Smooth muscle cell (in vitro differentiated cells): ENCODE measurements at regions not wholly inside any gene's neighbourhood (a gene's known extent, or its start where the extent isn't known, plus 50 kb on each side); places are given as distances from the start of the nearest gene placed in this dataset.

Experiments used
- DNase-seq: peaks from one replicate; lab custom pipeline; 2025; ENCODE audit not compliant: unreplicated experiment; lab: John Stamatoyannopoulos, UW
- H2AFZ ChIP-seq: fragments of 200-600 bp; sonication (generic); 2 replicates; pipeline ENCODE4 v1.6.0; 2016; ENCODE audit warnings: antibody characterized with exemption, low read depth, mild to moderate bottlenecking
- H3F3A ChIP-seq: fragments of 200-600 bp; sonication (generic); 2 replicates; pipeline ENCODE4 v1.6.0; 2017; ENCODE audit warnings: antibody characterized with exemption, low read depth
- H3K27ac ChIP-seq: fragments of 200-600 bp; sonication (generic); 2 replicates; pipeline ENCODE4 v1.5.1; 2016; ENCODE audit warnings: low read depth, mild to moderate bottlenecking
- H3K27me3 ChIP-seq: fragments of 200-600 bp; sonication (generic); 2 replicates; pipeline ENCODE4 v1.6.1; 2016; ENCODE audit warnings: low read depth, mild to moderate bottlenecking
- H3K36me3 ChIP-seq: fragments of 200-600 bp; sonication (generic); 2 replicates; pipeline ENCODE4 v1.5.1; 2016; ENCODE audit warnings: low read depth
- H3K4me1 ChIP-seq: fragments of 200-600 bp; sonication (generic); 2 replicates; pipeline ENCODE4 v1.5.1; 2016; ENCODE audit warnings: low read depth
- H3K4me2 ChIP-seq: fragments of 200-600 bp; sonication (generic); 2 replicates; pipeline ENCODE4 v1.6.0; 2016; ENCODE audit warnings: mild to moderate bottlenecking
- H3K4me3 ChIP-seq: fragments of 200-600 bp; sonication (generic); 2 replicates; pipeline ENCODE4 v1.5.1; 2016; ENCODE audit warnings: mild to moderate bottlenecking
- H3K79me2 ChIP-seq: fragments of 200-600 bp; sonication (generic); 2 replicates; pipeline ENCODE4 v1.6.0; 2016; ENCODE audit warnings: low read depth, mild to moderate bottlenecking
- H3K9ac ChIP-seq: fragments of 200-600 bp; sonication (generic); 2 replicates; pipeline ENCODE4 v1.6.0; 2016; ENCODE audit warnings: low read depth
- H3K9me3 ChIP-seq: fragments of 200-600 bp; sonication (generic); replicated peaks from 2 replicates; pipeline ENCODE4 v1.5.1; 2016; ENCODE audit warnings: low read depth
- H4K20me1 ChIP-seq: fragments of 200-600 bp; sonication (generic); 2 replicates; pipeline ENCODE4 v1.6.0; 2016; ENCODE audit warnings: low read depth
- CTCF ChIP-seq: fragments of 200-600 bp; sonication (generic); IDR thresholded peaks from 2 replicates; pipeline ENCODE4 v1.5.1; 2017; ENCODE audit warnings: borderline replicate concordance, mild to moderate bottlenecking, antibody characterized with exemption; ENCODE audit not compliant: insufficient read depth, poor library complexity, severe bottlenecking
- WGBS: methylation state at CpG from one replicate; pipeline ENCODE4 v1.1.7; 2016; ENCODE audit warnings: low lambda C conversion rate; 5-methylcytosine and 5-hydroxymethylcytosine counted together

- Histone ChIP-seq H3K9me3 (no peaks in the 10 kb centered on the region), H3K4me2 (no peak overlapping the region), H3K27ac (no peak overlapping the region), H2AFZ (no peak overlapping the region), H3K79me2 (no peaks in the 10 kb centered on the region), H3K4me1 (no peaks in the 10 kb centered on the region), H3K4me3 (no peak overlapping the region), H3K36me3 (no peaks in the 10 kb centered on the region), H4K20me1 (no peaks in the 10 kb centered on the region), H3F3A (no peaks in the 10 kb centered on the region), H3K9ac (no peak overlapping the region), H3K27me3 (no peaks in the 10 kb centered on the region)
- no peak for DNase-seq
- 60% methylated on average over 3 of the region's 3 CpGs for WGBS
- TF ChIP-seq CTCF, result no peak
Measured at GRCh38 chr1:55632058-55632457, 416.9 kb upstream of the USP24 start.

DNA sequence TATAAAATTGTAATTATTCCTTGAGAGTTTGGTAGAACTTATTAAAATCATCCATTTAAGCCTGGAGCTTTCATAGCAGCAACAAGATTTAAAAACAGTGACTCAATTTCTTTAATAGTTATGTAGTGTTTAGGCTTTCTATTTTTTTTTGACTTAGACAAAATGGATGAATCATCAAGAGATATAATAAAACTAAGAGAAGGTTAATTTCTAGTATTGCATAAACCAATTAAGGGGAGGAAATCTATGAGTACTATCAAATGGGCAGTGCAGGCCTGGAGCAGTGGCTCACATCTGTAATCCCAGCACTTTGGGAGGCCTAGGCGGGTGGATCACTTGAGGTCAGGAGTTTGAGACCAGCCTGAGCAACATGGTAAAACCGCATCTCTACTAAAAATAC is 416.3 kb upstream of the USP24 start:
- no peak for DNase-seq
- Histone ChIP-seq H3K4me2 (no peak overlapping the region), H3K9ac (no peak overlapping the region), H3K36me3 (no peaks in the 10 kb centered on the region), H3K4me1 (no peaks in the 10 kb centered on the region), H4K20me1 (no peaks in the 10 kb centered on the region), H3K27me3 (no peaks in the 10 kb centered on the region), H2AFZ (no peak overlapping the region), H3F3A (no peaks in the 10 kb centered on the region), H3K4me3 (no peak overlapping the region), H3K27ac (no peak overlapping the region), H3K79me2 (no peaks in the 10 kb centered on the region), H3K9me3 (no peaks in the 10 kb centered on the region)
- TF ChIP-seq CTCF, result no peak
- WGBS, result 77% methylated on average over 2 of the region's 2 CpGs

GRCh38 chr1:55626326-55626725 is 411.2 kb upstream of the USP24 start:
- no peaks in the 10 kb centered on the region for H3K79me2 ChIP-seq
- H3K4me3 ChIP-seq, result no peak overlapping the region
- no peak overlapping the region for H3K4me2 ChIP-seq
- H3K9ac ChIP-seq, result no peak overlapping the region
- no peaks in the 10 kb centered on the region for H3K9me3 ChIP-seq
- H3K27ac ChIP-seq, result no peak overlapping the region
- H3K27me3 ChIP-seq, result no peaks in the 10 kb centered on the region
- H3K4me1 ChIP-seq, result no peaks in the 10 kb centered on the region
- no peak for TF ChIP-seq CTCF
- H4K20me1 ChIP-seq, result no peaks in the 10 kb centered on the region
- H3K36me3 ChIP-seq, result no peaks in the 10 kb centered on the region
- 89% methylated on average over 1 of the region's 1 CpG for WGBS
- DNase-seq, result no peak
- H3F3A ChIP-seq, result no peaks in the 10 kb centered on the region
- no peak overlapping the region for H2AFZ ChIP-seq

GRCh38 chr1:55624766-55625165 is 409.6 kb upstream of the USP24 start:
- no peak overlapping the region for H2AFZ ChIP-seq
- whole genome bisulfite sequencing, result 69% methylated on average over 3 of the region's 3 CpGs
- no peaks in the 10 kb centered on the region for H3K9me3 ChIP-seq
- no peaks in the 10 kb centered on the region for H3F3A ChIP-seq
- H3K27me3 ChIP-seq, result no peaks in the 10 kb centered on the region
- no peaks in the 10 kb centered on the region for H3K79me2 ChIP-seq
- TF ChIP-seq CTCF, result no peak
- no peak overlapping the region for H3K4me3 ChIP-seq
- H4K20me1 ChIP-seq, result no peaks in the 10 kb centered on the region
- H3K9ac ChIP-seq, result no peak overlapping the region
- no peak overlapping the region for H3K4me2 ChIP-seq
- no peaks in the 10 kb centered on the region for H3K4me1 ChIP-seq
- no peaks in the 10 kb centered on the region for H3K36me3 ChIP-seq
- no peak for DNase-seq
- no peak overlapping the region for H3K27ac ChIP-seq
